HG02798 (cell line): ENCODE measurements at regions not wholly inside any gene's neighbourhood (a gene's known extent, or its start where the extent isn't known, plus 50 kb on each side); places are given as distances from the start of the nearest gene placed in this dataset.
A peak's percentile ranks its signal among the peaks of the same experiment; 100 is the strongest.

Experiments
- ATAC-seq: cut with Tn5 transposase; IDR thresholded peaks from one replicate; pipeline ENCODE4 v1.9.1; 2021; ENCODE audit warnings: mild to moderate bottlenecking; ENCODE audit not compliant: unreplicated experiment, poor library complexity

DNA sequence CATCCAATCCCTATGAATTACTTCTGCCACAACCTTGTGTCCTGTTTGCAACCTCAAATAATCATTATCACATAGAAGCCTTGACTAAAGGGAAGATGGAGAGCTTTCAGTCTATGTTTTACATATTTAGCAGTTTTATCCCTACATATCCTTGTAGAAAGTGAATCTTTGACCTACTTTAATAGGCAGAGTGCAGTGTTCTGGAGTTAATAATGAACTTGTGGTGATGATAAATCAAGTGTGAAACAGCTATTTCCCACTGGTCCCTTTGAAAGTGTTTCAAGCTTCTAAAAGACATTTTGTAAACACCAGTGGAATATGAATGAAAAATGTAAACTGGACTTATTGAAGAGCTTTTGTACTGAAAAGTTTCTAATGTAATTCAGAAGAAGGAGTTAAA is 406.7 kb downstream of the GABRG2 start:
- ATAC-seq = no peak

DNA sequence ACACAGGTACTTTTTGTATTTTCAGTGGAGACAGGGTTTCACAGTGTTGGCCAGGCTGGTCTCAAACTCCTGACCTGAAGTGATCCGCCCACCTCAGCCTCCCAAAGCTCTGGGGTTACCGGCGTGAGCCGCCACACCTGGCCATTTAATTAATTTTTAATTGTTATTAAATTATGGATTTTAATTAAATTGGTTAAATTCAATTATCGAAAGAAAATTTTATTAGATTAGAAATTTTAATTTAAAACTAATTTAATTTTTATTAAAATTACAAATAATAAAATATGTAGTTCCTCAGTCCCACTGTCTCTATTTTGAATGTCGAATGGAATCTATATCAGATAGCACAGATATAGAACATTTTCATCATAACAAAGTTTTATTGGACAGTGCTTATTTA is 416.5 kb downstream of the GABRG2 start:
- ATAC-seq = no peak

DNA sequence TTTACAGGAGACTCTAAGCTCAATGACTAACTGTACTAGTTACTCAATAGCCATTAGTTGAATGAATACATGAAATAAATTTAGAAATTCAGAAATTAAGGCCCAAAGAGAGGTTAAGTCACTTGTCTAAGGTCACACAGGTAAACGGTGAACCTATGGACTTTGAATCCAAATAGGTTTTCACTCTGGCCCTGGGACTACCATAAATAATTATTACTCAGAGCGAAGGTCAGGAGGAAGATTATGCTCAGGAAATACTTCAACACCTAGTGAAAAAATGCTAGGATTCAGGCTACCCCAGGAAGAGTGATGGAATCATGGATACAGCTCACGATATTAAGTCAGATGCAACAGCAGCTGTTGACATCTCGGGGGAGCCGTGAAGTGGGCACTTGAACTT is 417.4 kb downstream of the GABRG2 start:
- no peak for ATAC-seq

DNA sequence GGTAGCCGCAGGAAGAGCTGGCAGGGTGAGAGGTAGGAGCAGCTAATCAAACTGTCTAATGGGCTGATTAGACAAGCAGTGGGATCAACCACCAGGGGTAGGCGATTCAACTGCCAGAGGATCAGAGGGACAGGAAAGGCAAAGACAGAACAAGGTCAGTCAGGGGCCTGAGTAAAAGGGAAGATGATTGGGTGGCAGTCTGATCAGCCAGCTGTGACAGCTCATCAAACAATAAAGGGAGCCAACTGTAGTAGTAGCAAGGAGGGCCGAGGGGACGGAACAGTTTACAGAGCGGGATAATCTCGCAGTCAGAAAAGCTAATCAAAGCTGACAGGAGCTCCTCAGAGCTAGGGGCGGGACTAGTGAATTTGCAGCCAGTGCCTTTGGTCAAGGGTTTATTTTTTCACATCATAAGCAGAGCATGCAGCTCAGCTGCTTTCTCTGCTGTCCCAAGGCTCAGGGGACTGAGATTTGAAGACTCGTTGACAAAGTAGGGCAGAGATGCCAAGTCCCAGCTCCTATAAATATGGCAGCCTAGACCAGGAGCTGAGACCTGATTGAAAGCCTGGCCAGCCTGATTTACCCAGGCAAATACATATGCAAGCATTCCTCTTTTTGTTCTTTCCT is 418.2 kb downstream of the GABRG2 start:
- ATAC-seq = no peak

DNA sequence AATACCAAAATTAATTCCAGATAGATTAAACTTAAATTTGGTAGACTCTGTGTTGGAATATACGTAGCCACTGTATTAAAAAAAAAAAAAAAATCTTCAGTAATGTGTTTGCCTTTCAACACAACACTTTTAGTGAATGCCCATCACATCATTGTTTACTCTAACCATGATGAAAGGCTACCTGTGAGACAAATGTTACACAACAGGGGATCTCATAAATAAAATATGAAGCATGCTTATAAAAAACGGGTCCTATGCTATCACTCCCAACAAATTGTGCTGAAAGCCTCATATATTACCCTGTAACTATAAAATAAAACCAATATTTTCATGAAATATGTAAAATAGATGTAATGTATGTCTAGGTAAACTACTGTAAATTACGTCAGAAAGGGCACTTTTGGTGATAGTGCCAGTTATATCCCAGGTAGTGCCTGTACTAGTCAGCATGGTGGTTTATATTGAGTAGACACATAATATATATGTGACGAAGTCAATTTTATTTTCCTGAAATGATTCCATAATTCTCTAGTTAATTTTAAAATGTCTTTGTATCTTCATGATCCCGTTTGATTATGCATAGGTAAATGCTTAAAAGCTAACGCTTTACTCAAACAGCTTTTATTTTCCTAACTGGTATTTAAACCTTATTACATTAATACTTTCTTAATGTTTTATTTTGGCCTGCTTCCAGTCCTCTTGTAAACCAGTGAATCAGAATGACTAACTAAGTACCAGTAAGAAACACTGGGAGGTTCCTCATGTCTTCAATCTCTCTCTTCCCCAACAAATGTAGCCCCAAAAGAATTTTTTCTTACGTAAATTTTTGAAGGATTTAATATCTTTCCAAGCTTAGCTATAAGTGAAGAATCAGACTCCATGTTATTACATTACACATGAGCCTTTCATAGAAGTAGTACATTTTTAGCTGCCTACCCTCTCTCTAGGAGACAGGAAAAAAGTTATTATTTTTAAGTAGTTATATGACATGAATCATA is 420.3 kb downstream of the GABRG2 start:
- ATAC-seq = no peak

DNA sequence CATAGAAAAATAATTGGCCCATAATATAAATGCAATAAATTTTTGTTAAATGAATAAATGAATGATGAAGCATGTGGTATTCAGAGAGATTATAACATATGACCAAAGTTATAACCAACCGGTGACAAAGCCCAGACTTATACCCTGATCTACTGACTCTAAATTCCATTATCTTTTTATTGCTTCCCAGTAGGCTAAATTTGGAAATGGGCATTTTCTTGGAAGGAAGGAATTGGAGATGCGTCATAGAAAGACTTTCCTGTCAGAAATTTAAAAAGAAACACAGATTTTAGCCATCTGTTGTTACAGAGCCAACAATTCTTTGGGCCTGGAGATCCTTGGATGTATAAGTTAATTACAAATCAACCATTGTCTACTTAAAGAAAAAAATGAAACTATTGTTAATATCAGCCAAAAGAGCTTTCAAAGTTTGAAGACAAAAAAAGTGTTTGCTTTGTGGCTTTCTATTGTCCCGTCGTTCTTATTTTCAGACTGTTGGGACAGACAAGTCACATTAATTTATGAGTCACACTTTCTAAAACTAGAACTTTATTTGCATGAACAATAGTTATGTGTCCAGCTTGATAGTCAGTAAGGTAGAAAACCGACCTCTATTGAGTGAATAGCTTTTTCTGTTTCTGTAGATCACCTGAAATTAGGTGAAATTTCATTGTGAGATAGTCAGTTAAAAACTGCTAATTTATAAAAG is 428.7 kb downstream of the GABRG2 start:
- peak; percentile 53 for ATAC-seq

DNA sequence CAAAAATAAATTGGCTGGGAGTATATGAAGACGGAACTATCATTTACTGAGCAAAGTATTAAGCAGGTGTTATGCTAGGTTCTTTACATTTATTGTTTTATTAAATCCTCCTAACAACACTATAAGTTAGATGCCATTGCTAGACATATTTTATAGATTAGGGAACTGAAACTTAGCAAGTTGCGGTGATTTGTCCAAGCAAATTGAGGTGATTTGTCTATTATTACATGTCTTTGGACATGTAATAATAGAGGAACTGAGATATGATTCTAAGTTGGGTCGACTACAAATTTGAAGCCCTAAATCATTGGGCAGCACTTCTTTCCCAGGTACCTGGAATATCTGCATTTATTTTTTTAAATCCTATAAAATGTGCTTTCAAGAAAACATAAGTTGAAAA is 429.9 kb downstream of the GABRG2 start:
- ATAC-seq = no peak

DNA sequence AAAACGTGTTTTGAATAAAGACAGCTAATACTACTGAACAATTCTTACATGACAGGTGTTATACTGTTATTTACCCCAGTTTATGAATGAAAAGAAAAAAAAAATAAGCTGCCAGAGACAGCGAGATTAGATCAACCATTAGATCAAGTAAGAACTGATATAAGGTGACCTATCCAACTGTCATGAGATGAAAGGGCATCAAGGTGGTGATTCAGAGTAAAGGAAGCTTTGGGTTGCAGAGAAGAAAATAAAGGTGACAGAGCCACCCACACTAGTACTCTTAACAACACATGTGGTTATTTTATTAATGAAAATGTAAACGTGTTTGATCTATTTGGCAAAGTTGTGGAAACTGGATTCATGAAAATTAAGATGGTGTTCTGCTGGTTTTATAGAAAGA is 435.2 kb downstream of the GABRG2 start:
- no peak for ATAC-seq

DNA sequence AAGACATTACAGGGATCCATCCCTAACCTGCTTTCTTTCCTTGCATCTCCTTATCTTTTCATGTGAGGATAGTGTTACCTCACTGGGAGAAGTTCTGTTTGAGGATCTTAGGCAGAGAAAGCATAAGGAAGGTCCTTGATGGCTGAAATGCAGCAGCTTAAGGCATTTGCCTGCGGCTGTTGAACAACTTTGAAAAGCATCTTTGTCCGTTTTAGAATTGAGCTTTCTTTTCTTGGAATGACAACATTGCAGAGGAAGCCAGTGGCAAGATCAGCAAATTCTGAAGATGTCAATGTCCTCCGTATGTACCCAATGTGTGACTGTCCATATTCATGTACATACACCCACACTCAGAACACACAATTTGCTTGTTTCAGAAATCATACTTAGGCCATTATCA is 436.2 kb downstream of the GABRG2 start:
- ATAC-seq = no peak

DNA sequence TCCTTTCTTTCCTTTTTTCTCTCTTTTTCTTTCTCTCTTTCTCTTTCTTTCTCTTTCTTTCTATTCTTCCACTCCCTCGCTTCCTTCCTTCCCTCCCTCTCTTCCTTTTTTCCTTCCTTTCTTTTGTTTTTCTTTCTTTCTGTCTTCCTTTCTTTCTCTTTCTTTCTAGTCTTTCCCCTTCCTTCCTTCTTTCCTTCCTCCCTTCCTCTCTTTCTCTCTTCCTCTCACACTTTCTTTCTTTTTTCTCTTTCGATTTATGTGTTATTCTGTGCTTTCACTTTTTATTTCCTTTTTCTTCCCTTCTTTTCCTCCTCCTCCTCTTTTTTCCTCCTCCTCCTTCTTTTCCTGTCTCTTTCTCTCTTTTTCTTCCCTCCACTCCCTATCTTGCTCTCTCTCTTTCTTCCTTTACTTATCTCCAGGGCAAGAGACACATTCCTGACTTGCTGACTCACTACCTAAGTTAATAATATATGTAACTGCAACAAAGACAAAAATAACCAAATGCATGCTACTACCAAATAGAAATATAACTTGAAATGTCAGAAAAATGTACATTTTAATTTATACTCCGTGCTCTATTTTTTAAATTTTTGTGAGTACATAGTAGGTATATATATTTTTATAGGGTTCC is 445.5 kb downstream of the GABRG2 start:
- no peak for ATAC-seq

DNA sequence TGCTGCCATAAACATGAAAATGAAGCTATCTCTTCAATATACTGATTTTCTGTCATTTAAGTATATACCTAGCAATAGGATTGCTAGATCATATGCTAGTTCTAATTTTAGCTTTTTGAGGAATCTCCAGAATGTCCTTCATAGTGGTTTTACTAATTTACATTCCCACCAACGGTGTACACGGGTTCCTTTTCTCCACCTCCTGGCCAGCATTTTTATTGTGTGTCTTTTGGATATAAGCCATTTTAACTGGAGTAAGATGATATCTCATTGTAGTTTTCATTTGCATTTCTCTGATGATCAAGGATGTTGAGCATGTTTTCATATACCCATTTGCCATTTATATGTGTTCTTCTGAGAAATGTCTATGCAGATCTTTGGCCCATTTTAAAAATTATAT is 446.5 kb downstream of the GABRG2 start:
- no peak for ATAC-seq

DNA sequence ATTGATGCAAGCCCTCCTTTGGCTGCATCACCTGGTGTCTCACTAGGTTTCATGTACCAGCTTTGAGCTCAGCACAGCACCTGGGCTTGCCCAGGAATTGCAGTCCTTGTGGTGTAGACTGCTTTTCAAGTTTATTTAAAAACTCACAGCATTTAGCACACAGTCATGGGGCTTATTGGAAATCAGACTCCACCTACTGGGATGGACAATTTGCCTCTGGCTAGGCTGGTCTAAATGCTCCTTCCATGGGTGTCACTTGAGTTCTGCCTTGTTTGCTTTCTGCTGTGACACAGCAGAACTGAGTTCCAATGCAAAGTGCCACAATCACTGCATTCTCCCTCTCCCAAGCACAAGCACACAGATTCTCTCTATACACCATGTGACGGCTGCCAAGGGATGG is 453.3 kb downstream of the GABRG2 start:
- no peak for ATAC-seq

DNA sequence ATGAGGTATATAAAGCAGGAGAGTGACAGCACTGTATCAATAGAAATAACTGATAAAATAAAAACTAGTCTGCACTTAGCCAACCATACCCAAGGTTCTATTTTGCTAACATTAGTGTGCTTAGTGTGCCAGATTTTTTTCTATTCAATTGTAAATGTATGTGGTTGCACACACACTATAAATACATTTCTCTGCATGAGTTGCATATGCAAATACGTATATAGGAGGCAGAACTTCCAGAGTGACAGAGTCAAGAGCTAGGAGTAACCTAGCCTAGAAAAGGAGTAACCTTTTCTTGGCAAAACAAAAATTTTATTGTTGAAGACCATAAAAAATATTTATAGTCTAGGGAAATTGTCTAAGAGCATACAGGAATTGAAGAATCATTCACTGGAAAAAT is 461.6 kb downstream of the GABRG2 start:
- ATAC-seq = no peak

DNA sequence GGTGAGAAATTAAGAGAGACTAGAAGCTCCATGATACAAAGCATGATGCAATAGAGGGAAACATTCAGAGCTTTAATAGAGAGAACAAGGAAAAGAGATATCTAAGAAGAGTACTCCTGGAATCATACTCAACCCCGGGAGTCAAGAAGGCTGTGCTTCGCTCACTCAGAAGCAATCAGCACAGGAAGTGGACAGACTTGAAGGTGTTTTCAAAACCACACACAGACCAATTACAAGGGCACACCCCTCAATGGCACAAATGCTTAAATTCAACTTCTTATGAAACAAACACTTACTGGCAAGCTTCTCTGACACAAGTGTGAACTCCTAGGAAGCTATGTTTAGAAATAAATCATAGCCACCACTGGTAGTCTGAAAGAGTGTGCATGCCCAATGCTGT is 462.3 kb downstream of the GABRG2 start:
- no peak for ATAC-seq

DNA sequence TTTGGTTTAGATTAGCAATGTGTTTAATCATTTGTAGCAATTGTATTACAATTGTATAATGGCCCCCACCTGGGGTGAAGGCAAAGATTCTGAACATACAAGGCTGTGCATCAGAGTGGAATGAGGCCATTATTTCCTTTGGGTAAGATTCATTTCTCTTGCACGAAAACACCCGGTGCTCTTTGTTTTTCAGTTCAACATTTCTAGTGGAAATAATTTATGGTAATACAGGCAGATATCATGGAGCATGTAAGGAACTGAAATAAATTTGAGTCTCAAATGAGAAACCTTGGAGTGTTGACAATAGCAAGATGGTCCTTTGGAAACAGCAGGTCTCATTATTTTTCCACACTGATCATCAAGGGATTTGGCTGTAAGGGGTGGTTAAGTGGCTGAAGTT is 475.9 kb downstream of the GABRG2 start:
- ATAC-seq = no peak

DNA sequence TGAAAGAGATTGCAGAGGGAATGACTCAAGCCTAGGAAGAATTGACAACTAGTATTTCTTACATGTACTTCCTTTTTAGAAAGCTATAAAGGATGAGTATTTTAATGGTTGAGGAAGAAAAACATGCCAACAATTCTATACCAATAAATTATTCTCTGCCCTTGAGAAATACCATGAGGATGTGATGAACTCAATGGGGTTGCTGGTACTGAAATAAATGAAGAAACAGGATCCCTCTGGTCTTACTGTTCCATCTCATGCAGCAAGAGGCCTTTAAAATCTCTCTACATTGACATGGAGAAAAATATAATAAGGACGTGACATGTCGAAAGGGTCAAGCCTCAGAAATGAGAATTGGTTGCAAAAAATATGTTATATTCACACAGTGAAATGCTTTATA is 477.3 kb downstream of the GABRG2 start:
- ATAC-seq = no peak

DNA sequence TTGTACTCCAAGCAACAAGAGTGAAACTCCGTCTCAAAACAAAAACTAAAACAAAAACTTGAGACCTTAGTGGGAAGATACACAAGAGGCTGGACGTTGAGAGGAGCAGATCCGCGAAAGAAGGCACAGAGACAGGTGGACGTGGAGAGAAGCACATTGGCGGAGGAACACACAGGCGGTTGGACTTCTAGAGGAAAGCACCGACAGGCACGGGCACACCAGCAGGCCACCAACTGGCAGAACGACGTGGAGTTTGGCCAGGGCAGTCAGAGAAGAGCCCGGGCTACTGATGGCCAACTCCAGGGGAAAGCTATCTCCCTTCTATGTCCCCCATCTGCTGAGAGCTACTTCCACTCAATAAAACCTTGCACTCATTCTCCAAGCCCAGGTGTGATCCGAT is 482.7 kb downstream of the GABRG2 start:
- no peak for ATAC-seq

DNA sequence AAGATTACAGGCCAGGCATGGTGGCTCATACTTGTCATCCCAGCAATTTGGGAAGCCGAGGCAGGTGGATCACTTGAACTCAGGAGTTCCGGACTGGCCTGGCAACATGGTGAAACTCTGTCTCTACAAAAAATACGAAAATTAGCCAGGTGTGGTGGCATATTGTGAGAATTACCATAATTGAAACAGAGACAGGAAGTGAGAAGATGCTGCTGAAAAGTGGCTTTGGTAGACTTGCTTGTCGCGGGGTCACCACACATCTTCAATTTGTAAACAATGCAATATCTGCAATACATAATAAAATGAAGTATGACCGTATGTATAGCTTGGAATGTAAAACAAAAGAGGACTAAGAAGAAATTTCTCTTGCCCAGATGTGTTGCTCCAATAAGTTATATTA is 490.5 kb downstream of the GABRG2 start:
- ATAC-seq = no peak

DNA sequence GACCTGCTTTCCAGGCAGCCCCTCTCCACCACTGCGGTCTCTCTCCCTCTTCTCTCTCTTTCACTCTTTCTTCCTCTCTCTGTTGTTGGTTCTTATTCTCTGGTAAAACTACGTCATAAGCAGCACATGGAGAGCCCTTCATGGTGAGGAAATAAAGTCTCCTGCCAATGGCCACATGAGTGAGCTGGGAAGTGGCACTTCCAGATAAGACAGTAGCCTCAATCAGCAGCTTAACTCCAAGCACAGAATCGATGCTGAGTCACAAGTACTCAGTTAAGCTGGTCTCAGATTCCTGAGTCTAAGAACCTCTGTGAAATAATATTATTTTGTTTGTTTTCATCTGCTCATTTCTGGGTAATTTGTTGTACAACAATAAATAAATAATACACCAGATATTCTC is 500.1 kb downstream of the GABRG2 start:
- no peak for ATAC-seq

DNA sequence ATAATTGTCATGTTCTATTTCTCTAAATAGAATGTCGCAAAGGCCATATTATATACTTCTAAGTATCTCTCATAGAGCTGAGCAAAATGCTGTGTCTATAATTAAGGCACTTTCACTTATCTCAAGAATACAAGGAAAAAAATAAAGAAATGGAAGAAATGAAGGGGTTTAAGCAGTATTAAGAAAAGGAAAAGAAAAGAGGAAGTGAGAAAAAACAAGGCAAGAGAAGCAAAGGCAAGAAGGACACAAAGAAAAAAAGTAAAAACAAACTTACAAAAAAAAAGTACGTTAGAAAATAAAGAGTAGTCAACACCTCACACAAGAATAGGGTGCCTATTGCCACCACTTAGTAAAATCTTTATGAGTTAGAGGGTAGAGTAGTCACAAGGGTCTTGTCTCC is 506.2 kb downstream of the GABRG2 start:
- no peak for ATAC-seq

DNA sequence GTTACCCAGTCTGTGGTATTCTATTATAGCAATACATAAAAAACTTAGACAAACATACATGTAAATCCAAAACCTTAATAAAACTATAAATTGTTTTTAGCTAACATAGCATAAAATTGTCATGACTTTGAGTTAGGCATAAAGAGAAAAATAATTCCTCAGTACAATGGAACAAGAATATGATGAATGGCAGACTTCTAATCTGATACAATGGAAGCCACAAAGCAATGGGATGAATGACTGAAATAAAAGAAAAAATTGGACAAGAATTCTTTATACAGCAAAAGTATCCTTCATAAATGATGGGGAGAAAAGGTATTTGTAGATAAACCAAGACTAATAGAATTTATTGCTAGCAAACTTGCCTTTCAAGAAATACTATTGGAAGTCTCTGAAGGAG is 524.2 kb downstream of the GABRG2 start:
- no peak for ATAC-seq
